ENCODE measurements at regions not wholly inside any gene's neighbourhood (a gene's known extent, or its start where the extent isn't known, plus 50 kb on each side); places are given as distances from the start of the nearest gene placed in this dataset.

DNA sequence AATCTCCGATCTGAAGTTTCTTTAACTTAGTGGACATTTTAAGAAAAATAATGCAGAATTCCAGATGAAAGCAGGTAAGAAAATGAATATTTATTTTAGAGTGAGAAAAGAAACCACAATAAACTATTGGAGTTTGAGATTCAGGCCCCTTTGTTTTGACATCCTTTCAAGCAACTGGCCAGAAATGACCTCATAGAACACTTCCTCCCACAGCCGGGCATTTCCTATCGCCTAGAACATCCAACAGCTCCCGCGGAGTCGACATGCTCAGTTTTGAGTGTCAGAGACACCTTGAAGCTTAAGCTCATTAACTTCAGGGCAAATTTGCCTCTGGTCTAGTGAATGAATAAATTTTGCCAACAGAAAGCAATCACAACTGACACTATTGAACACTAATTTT is 369.2 kb downstream of the TLE4 start:
- DNase-seq (no peak), ATAC-seq (no peak)
- intact Hi-C loops (cut with DNase I), result no loop called here
- no peak overlapping the region for H3K4me3 ChIP-seq
- H3K27me3 ChIP-seq, result no peaks in the 10 kb centered on the region
- TF ChIP-seq, protein P1, sequence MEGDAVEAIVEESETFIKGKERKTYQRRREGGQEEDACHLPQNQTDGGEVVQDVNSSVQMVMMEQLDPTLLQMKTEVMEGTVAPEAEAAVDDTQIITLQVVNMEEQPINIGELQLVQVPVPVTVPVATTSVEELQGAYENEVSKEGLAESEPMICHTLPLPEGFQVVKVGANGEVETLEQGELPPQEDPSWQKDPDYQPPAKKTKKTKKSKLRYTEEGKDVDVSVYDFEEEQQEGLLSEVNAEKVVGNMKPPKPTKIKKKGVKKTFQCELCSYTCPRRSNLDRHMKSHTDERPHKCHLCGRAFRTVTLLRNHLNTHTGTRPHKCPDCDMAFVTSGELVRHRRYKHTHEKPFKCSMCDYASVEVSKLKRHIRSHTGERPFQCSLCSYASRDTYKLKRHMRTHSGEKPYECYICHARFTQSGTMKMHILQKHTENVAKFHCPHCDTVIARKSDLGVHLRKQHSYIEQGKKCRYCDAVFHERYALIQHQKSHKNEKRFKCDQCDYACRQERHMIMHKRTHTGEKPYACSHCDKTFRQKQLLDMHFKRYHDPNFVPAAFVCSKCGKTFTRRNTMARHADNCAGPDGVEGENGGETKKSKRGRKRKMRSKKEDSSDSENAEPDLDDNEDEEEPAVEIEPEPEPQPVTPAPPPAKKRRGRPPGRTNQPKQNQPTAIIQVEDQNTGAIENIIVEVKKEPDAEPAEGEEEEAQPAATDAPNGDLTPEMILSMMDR (IDR thresholded peaks at IDR 0.05), result no peak
- no peaks in the 10 kb centered on the region for H3K9me3 ChIP-seq
- H3K36me3 ChIP-seq, result no peaks in the 10 kb centered on the region
- no peak overlapping the region for H3K27ac ChIP-seq
- no peaks in the 10 kb centered on the region for H3K4me1 ChIP-seq

DNA sequence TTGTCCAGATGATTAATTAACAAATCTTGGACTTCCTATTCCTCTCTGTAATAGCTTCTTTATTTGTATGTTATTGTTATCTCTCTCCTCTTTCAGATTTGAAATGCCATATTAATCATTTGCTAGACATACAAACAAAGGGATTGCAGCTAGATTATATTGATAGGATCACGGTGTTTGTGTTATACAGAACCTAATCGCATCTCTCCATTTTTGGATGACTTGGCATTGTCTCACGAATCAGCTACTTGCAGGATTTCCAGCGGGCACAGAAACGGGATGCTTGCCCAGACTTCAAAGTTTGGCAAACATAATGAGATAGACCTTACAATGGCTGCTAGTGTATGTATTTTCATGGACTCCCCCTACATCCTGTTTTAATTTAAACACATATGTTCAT is 368.1 kb downstream of the TLE4 start:
- ATAC-seq (no peak), DNase-seq (no peak)
- intact Hi-C loops (cut with DNase I), result no loop called here
- H3K4me3 ChIP-seq, result no peak overlapping the region
- no peaks in the 10 kb centered on the region for H3K9me3 ChIP-seq
- no peaks in the 10 kb centered on the region for H3K4me1 ChIP-seq
- no peaks in the 10 kb centered on the region for H3K36me3 ChIP-seq
- no peaks in the 10 kb centered on the region for H3K27me3 ChIP-seq
- TF ChIP-seq, protein P1 (IDR thresholded peaks at IDR 0.05), result no peak
- H3K27ac ChIP-seq, result no peak overlapping the region

DNA sequence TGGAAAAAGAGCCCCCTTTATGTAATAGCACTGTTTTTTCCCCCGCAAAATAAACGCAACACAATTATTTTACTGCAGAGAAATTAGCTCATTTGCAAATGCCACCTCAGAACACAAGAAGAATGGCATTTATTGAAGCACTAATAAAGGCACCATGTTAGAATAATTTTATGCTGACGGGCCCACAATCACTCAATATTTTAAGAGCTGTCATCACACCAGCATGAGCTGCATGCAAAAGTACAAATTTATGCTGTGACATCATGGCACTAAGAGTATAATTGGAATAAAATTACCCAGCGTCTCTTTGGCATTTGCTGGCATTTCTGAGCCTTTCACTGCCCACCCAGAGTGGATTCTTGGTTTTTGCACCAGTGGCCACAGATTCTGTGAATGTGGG is 364.6 kb downstream of the TLE4 start:
- Histone ChIP-seq H3K36me3 (no peaks in the 10 kb centered on the region), H3K9me3 (no peaks in the 10 kb centered on the region), H3K27me3 (no peaks in the 10 kb centered on the region), H3K4me1 (no peaks in the 10 kb centered on the region), H3K27ac (no peak overlapping the region), H3K4me3 (no peak overlapping the region)
- no peak for ATAC-seq
- no peak for DNase-seq
- intact Hi-C loops (cut with DNase I), result no loop called here
- TF ChIP-seq, protein P1 (IDR thresholded peaks at IDR 0.05), result no peak

DNA sequence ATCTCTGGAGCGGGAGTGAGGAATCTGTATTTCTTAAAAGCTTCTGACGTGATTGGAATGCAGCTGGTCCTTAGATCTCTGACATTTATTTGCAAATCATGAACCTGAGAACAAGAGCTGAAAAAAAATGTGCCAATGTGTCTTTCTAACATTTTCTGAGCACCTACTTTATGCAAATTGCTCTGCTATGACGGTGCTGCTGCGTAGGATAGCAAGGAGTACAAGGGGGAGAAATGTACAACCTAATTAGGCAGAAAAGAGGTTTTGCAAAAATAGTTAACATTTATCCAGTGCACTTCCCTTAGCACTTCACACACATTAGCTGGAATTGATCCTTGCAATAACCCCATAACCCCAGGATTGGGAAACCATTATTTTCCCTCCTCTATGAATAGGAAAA is 357.5 kb downstream of the TLE4 start:
- Histone ChIP-seq H3K9me3 (no peaks in the 10 kb centered on the region), H3K36me3 (no peaks in the 10 kb centered on the region), H3K4me3 (no peak overlapping the region), H3K27me3 (no peaks in the 10 kb centered on the region), H3K27ac (no peak overlapping the region), H3K4me1 (no peaks in the 10 kb centered on the region)
- DNase-seq, result no peak
- TF ChIP-seq, protein P1 (IDR thresholded peaks at IDR 0.05), result no peak
- ATAC-seq, result no peak
- intact Hi-C loops (cut with DNase I), result no loop called here

DNA sequence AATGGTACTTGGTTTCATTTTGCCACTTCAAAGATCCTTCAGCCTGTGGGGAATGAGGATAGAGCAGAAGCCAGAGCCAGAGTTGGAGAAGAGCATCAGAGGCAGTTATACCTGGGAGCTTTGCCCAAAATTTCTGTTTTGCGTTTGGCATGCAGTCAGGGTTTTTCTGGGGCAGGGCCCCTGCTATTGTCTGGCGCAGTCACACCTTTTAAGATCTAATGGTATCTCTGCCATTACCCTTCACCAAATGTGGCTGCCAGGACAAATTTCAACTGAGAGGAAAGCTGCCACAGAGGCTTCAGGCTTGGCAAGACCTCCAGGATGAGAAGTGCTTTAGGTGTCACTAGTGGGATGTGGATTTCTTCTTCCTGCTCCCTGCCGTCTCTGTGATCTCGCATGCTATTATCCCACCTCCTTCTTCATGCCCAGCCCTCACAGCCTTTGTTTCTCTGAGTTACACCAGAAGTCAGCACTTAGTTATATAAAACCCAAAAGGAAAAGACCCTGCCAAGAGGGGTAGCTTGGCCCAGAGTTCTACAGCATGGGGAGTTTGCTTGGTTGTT is 357.0 kb downstream of the TLE4 start:
- TF ChIP-seq, protein P1 (IDR thresholded peaks at IDR 0.05), result no peak
- intact Hi-C loops (cut with DNase I), result no loop called here
- Histone ChIP-seq H3K4me1 (no peaks in the 10 kb centered on the region), H3K27ac (no peak overlapping the region), H3K4me3 (no peak overlapping the region), H3K27me3 (no peaks in the 10 kb centered on the region), H3K36me3 (no peaks in the 10 kb centered on the region), H3K9me3 (no peaks in the 10 kb centered on the region)
- ATAC-seq, result no peak
- DNase-seq, result no peak

All from left lung (tissue), 4 donors.